KMS-11 (cell line): ENCODE measurements at regions not wholly inside any gene's neighbourhood (a gene's known extent, or its start where the extent isn't known, plus 50 kb on each side); places are given as distances from the start of the nearest gene placed in this dataset.

Experiments used
- H2AFZ ChIP-seq: fragments of 200-600 bp; sonication (generic); 2 replicates; pipeline ENCODE4 v1.6.1; 2016; ENCODE audit warnings: antibody characterized with exemption, mixed run types, low read depth
- H3K27ac ChIP-seq: fragments of 200-600 bp; sonication (generic); 2 replicates; pipeline ENCODE4 v1.6.1; 2016; ENCODE audit warnings: mild to moderate bottlenecking, mixed run types
- H3K27me3 ChIP-seq: fragments of 200-600 bp; sonication (generic); 2 replicates; pipeline ENCODE4 v1.6.1; 2017; ENCODE audit warnings: mild to moderate bottlenecking, low read depth, mixed run types, moderate library complexity; ENCODE audit not compliant: insufficient read depth
- H3K36me3 ChIP-seq: fragments of 200-600 bp; sonication (generic); 2 replicates; pipeline ENCODE4 v1.6.1; 2017; ENCODE audit warnings: mild to moderate bottlenecking, mixed run types; ENCODE audit not compliant: insufficient read depth
- H3K4me1 ChIP-seq: fragments of 200-600 bp; sonication (generic); 2 replicates; pipeline ENCODE4 v1.6.1; 2016; ENCODE audit warnings: mild to moderate bottlenecking, low read depth, mixed run types; ENCODE audit not compliant: poor library complexity, severe bottlenecking
- H3K4me2 ChIP-seq: fragments of 200-600 bp; sonication (generic); 2 replicates; pipeline ENCODE4 v1.7.0; 2016; ENCODE audit warnings: mild to moderate bottlenecking, mixed run types
- H3K4me3 ChIP-seq: fragments of 200-600 bp; sonication (generic); IDR thresholded peaks from 2 replicates; pipeline ENCODE4 v1.6.1; 2017; ENCODE audit warnings: low read depth, low read length, mixed read lengths; ENCODE audit not compliant: insufficient read depth
- H3K79me2 ChIP-seq: fragments of 200-600 bp; sonication (generic); 2 replicates; pipeline ENCODE4 v1.6.1; 2016; ENCODE audit warnings: low read depth, mixed run types; ENCODE audit not compliant: insufficient read depth
- H3K9ac ChIP-seq: fragments of 200-600 bp; sonication (generic); 2 replicates; pipeline ENCODE4 v1.6.1; 2016; ENCODE audit warnings: mild to moderate bottlenecking, mixed run types
- H4K20me1 ChIP-seq: fragments of 200-600 bp; sonication (generic); 2 replicates; pipeline ENCODE4 v1.6.1; 2016; ENCODE audit warnings: mild to moderate bottlenecking, mixed run types; ENCODE audit not compliant: insufficient read depth
- TF ChIP-seq, protein P1 (sequence below): fragments of 200-600 bp; sonication (generic); conservative IDR thresholded peaks from 2 replicates; pipeline ENCODE4 v1.6.1; 2017; ENCODE audit warnings: low read depth, mild to moderate bottlenecking, antibody characterized with exemption, low read length, moderate library complexity, mixed read lengths

DNA sequence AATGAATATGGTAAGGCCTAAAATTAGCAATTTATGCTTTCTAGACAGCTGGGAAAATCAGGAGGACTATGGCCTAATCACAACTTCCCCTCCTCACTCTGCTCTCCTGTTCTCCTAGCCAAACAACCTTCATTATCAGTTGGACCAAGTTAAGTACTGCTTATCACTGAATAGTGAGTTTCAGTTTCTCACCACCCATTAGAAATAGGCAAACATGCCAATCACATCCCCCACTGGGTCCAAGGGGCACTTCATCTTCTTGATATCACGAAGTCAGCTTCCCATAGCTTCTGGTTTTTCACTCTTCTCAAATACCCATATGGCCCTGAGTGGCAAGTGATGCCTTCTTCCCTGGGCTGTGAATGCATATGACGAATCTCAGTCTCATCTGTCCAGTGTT is 689.6 kb downstream of the SLITRK5 start:
- TF ChIP-seq, protein P1, sequence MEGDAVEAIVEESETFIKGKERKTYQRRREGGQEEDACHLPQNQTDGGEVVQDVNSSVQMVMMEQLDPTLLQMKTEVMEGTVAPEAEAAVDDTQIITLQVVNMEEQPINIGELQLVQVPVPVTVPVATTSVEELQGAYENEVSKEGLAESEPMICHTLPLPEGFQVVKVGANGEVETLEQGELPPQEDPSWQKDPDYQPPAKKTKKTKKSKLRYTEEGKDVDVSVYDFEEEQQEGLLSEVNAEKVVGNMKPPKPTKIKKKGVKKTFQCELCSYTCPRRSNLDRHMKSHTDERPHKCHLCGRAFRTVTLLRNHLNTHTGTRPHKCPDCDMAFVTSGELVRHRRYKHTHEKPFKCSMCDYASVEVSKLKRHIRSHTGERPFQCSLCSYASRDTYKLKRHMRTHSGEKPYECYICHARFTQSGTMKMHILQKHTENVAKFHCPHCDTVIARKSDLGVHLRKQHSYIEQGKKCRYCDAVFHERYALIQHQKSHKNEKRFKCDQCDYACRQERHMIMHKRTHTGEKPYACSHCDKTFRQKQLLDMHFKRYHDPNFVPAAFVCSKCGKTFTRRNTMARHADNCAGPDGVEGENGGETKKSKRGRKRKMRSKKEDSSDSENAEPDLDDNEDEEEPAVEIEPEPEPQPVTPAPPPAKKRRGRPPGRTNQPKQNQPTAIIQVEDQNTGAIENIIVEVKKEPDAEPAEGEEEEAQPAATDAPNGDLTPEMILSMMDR: no peak
- H3K36me3 ChIP-seq: no peaks in the 10 kb centered on the region
- no peak overlapping the region for H3K4me2 ChIP-seq
- no peaks in the 10 kb centered on the region for H3K27me3 ChIP-seq
- no peak overlapping the region for H3K9ac ChIP-seq
- H3K4me3 ChIP-seq: no peak overlapping the region
- no peaks in the 10 kb centered on the region for H3K4me1 ChIP-seq
- H3K79me2 ChIP-seq: no peaks in the 10 kb centered on the region
- no peak overlapping the region for H2AFZ ChIP-seq
- no peaks in the 10 kb centered on the region for H4K20me1 ChIP-seq
- no peak overlapping the region for H3K27ac ChIP-seq

DNA sequence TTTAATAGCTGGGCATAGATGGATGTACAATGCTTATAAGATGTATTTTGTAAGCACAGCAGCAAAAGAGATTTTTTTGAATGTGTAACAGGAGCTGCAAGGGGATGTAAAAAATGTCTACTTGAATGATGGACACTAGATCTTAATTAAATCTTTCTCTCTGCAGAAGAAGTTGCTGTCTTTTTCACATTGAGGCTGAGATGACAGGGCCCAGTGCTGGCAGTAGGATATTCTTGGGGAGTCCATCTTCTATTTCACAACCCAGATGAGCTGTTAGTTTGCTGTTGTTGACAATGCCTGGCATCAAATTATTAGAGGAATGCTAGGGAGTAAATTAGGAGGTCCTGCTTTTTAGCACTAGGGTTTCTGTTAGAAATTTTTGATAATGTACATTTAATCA is 698.7 kb downstream of the SLITRK5 start:
- H3K79me2 ChIP-seq: no peaks in the 10 kb centered on the region
- no peak overlapping the region for H2AFZ ChIP-seq
- H3K27ac ChIP-seq: no peak overlapping the region
- H3K36me3 ChIP-seq: no peaks in the 10 kb centered on the region
- H3K4me1 ChIP-seq: no peaks in the 10 kb centered on the region
- TF ChIP-seq, protein P1: no peak
- no peaks in the 10 kb centered on the region for H4K20me1 ChIP-seq
- H3K9ac ChIP-seq: no peak overlapping the region
- no peaks in the 10 kb centered on the region for H3K27me3 ChIP-seq
- no peak overlapping the region for H3K4me2 ChIP-seq
- no peak overlapping the region for H3K4me3 ChIP-seq

- Histone ChIP-seq H3K36me3 (no peaks in the 10 kb centered on the region), H3K79me2 (no peaks in the 10 kb centered on the region), H3K27me3 (no peaks in the 10 kb centered on the region), H3K4me2 (peak overlapping the region; percentile 70), H2AFZ (no peak overlapping the region; the same call in 1 of the 2 replicates), H3K27ac (peak overlapping the region; percentile 20; the same call in 1 of the 2 replicates), H3K4me3 (no peak overlapping the region), H3K4me1 (peaks cover 25% of the 10 kb centered on the region), H4K20me1 (no peaks in the 10 kb centered on the region), H3K9ac (no peak overlapping the region)
- TF ChIP-seq, protein P1: no peak
Observed at GRCh38 chr13:88376760-88377388, 705.7 kb downstream of the SLITRK5 start.

- Histone ChIP-seq H2AFZ (no peak overlapping the region), H3K4me1 (peaks cover 25% of the 10 kb centered on the region)
Observed at GRCh38 chr13:88377852-88378251, 706.7 kb downstream of the SLITRK5 start.

More at GRCh38 chr13:88377852-88378251, 706.7 kb downstream of the SLITRK5 start:
- Histone ChIP-seq H3K36me3 (no peaks in the 10 kb centered on the region), H3K4me3 (no peak overlapping the region), H3K27me3 (no peaks in the 10 kb centered on the region), H4K20me1 (no peaks in the 10 kb centered on the region), H3K9ac (no peak overlapping the region), H3K27ac (peak overlapping the region; percentile 20; the same call in 1 of the 2 replicates), H3K4me2 (peak overlapping the region; percentile 70), H3K79me2 (no peaks in the 10 kb centered on the region)
- TF ChIP-seq, protein P1: no peak
